IMR-90 (cell line): ENCODE measurements at regions not wholly inside any gene's neighbourhood (a gene's known extent, or its start where the extent isn't known, plus 50 kb on each side); places are given as distances from the start of the nearest gene placed in this dataset.

Experiments
- ATAC-seq: fragments of 200-7000 bp; cut with Tn5 transposase; 2 replicates; pipeline ENCODE4 v1.9.1; 2020; ENCODE audit warnings: low read depth, mild to moderate bottlenecking, moderate library complexity
- BruUV-seq: library from RNA; stranded (reverse); fragments of 400-500 nt; replicated peaks from 2 replicates; lab custom pipeline; 2021; lab: Mats Ljungman, UMichigan
- CTCF ChIA-PET: fragments of 300-600 bp; formaldehyde crosslinking; extraction: SDS; loops from one replicate; lab custom pipeline; 2021; ENCODE audit warnings: antibody characterized with exemption; lab: Yijun Ruan, JAX
- POLR2A ChIA-PET: fragments of 300-600 bp; sonication (Branson Sonifier 250); formaldehyde crosslinking; loops from one replicate; lab custom pipeline; 2022; ENCODE audit warnings: antibody characterized with exemption; ENCODE audit not compliant: unreplicated experiment; lab: Charles Lee
- DNase-seq: peaks from one replicate; pipeline ENCODE4 v3.0.0; 2013
- H2AFZ ChIP-seq: replicated peaks from 2 replicates; pipeline ENCODE3; 2013; ENCODE audit warnings: low read length, mild to moderate bottlenecking; ENCODE audit not compliant: poor library complexity
- H2AK5ac ChIP-seq: 2 replicates; pipeline ENCODE4 v1.6.1; 2013; ENCODE audit warnings: low read depth, low read length, inconsistent platforms
- H2AK9ac ChIP-seq: replicated peaks from 2 replicates; pipeline ENCODE3; 2013; ENCODE audit warnings: mild to moderate bottlenecking, low read depth, low read length, moderate library complexity; ENCODE audit not compliant: poor library complexity
- H2BK120ac ChIP-seq: 2 replicates; pipeline ENCODE4 v1.6.1; 2013; ENCODE audit warnings: low read depth, low read length, inconsistent platforms
- H2BK15ac ChIP-seq: 3 replicates; pipeline ENCODE4 v1.6.1; 2013; ENCODE audit warnings: low read depth, low read length, inconsistent platforms
- H2BK20ac ChIP-seq: 2 replicates; pipeline ENCODE4 v1.6.1; 2013; ENCODE audit warnings: low read depth, mild to moderate bottlenecking, inconsistent platforms, low read length, moderate library complexity
- H2BK5ac ChIP-seq: 2 replicates; pipeline ENCODE4 v1.6.1; 2013; ENCODE audit warnings: mild to moderate bottlenecking, low read depth, low read length, inconsistent platforms; ENCODE audit not compliant: poor library complexity, severe bottlenecking
- H3K14ac ChIP-seq: replicated peaks from 2 replicates; pipeline ENCODE4 v1.6.1; 2013; ENCODE audit warnings: low read depth, low read length, inconsistent platforms
- H3K18ac ChIP-seq: 2 replicates; pipeline ENCODE4 v1.6.1; 2013; ENCODE audit warnings: low read depth, low read length, control low read depth
- H3K23ac ChIP-seq: 2 replicates; pipeline ENCODE4 v1.6.1; 2013; ENCODE audit warnings: low read depth, low read length, inconsistent platforms
- H3K27ac ChIP-seq: 2 replicates; pipeline ENCODE4 v1.5.1; 2013; ENCODE audit warnings: mild to moderate bottlenecking, control low read depth, low read length; ENCODE audit not compliant: insufficient read depth
- H3K27me3 ChIP-seq: 2 replicates; pipeline ENCODE4 v1.6.1; 2013; ENCODE audit warnings: low read length; ENCODE audit not compliant: control insufficient read depth, insufficient read depth
- H3K36me3 ChIP-seq: 2 replicates; pipeline ENCODE4 v1.6.1; 2013; ENCODE audit warnings: low read length, mixed read lengths; ENCODE audit not compliant: control insufficient read depth, insufficient read depth
- H3K4ac ChIP-seq: 2 replicates; pipeline ENCODE4 v1.6.1; 2013; ENCODE audit warnings: low read depth, low read length, inconsistent platforms
- H3K4me1 ChIP-seq: 2 replicates; pipeline ENCODE4 v1.6.1; 2013; ENCODE audit warnings: low read length, mixed read lengths; ENCODE audit not compliant: control insufficient read depth, insufficient read depth
- H3K4me2 ChIP-seq: 2 replicates; pipeline ENCODE4 v1.6.1; 2013; ENCODE audit warnings: low read depth, mild to moderate bottlenecking, control low read depth, low read length, moderate library complexity
- H3K4me3 ChIP-seq: 2 replicates; pipeline ENCODE4 v1.5.1; 2013; ENCODE audit warnings: low read depth, mild to moderate bottlenecking, control low read depth, low read length, moderate library complexity; ENCODE audit not compliant: insufficient read depth
- H3K56ac ChIP-seq: 2 replicates; pipeline ENCODE4 v1.6.1; 2013; ENCODE audit warnings: low read length, inconsistent platforms; ENCODE audit not compliant: insufficient read depth; ENCODE audit errors: extremely low read depth
- H3K79me1 ChIP-seq, 2 experiments: 2 replicates each; pipeline ENCODE4 v1.6.1; 2013; ENCODE audit warnings: low read length in 2 of 2, inconsistent platforms in 1 of 2, low read depth in 1 of 2
- H3K9ac ChIP-seq: 2 replicates; pipeline ENCODE4 v1.6.1; 2013; ENCODE audit warnings: low read depth, low read length, control low read depth
- H3K9me1 ChIP-seq: 2 replicates; pipeline ENCODE4 v1.6.1; 2013; ENCODE audit warnings: low read length, inconsistent platforms; ENCODE audit not compliant: insufficient read depth
- H3K9me3 ChIP-seq: 2 replicates; pipeline ENCODE4 v1.6.1; 2013; ENCODE audit warnings: low read length; ENCODE audit not compliant: control insufficient read depth, insufficient read depth
- H4K20me1 ChIP-seq: 2 replicates; pipeline ENCODE4 v1.6.1; 2013; ENCODE audit warnings: low read length, inconsistent platforms; ENCODE audit not compliant: insufficient read depth
- H4K5ac ChIP-seq: 2 replicates; pipeline ENCODE4 v1.6.1; 2013; ENCODE audit warnings: mild to moderate bottlenecking, low read depth, low read length, control low read depth
- H4K8ac ChIP-seq, 2 experiments: 2 replicates each; pipeline ENCODE4 v1.6.1; 2013; ENCODE audit warnings: low read depth in 2 of 2, low read length in 2 of 2, control low read depth in 1 of 2, inconsistent platforms in 1 of 2
- H4K91ac ChIP-seq: 2 replicates; pipeline ENCODE4 v1.6.1; 2013; ENCODE audit warnings: low read depth, low read length, inconsistent platforms; ENCODE audit not compliant: insufficient read depth
- CHD1 ChIP-seq: IDR thresholded peaks from 2 replicates; pipeline ENCODE4 v1.6.1; 2012; ENCODE audit warnings: low read depth, low read length, improper control_type of control experiment
- FOS ChIP-seq: fragments of 150-350 bp; IDR thresholded peaks from 2 replicates; pipeline ENCODE4 v1.6.1; 2016; ENCODE audit warnings: low read depth, low read length
- MAZ ChIP-seq: IDR thresholded peaks from 2 replicates; pipeline ENCODE4 v1.6.1; 2012; ENCODE audit warnings: low read depth, mild to moderate bottlenecking, low read length, improper control_type of control experiment, moderate library complexity, borderline replicate concordance
- RFX5 ChIP-seq: IDR thresholded peaks from 2 replicates; pipeline ENCODE4 v1.8.0; 2012; ENCODE audit warnings: low read depth, mild to moderate bottlenecking, low read length, moderate library complexity
- SMC3 ChIP-seq: fragments of 150-350 bp; IDR thresholded peaks from 2 replicates; pipeline ENCODE4 v1.6.1; 2016; ENCODE audit warnings: low read depth, mild to moderate bottlenecking, antibody characterized with exemption, low read length, moderate library complexity
- WGBS, 2 experiments: methylation state at CpG; one replicate each; pipeline versions ENCODE4 v1.1.5 to v1.1.7; 2013; ENCODE audit warnings: missing lambda C conversion rate in 2 of 2; ENCODE audit not compliant: insufficient read length in 1 of 2; ENCODE audit errors: extremely low coverage in 2 of 2; 5-methylcytosine and 5-hydroxymethylcytosine counted together
- dilution Hi-C: fragments of 300-500 bp; cut with HindIII; formaldehyde crosslinking; loops from one replicate; pipeline ENCODE4 v1.14.3; 2018; ENCODE audit warnings: low sequenced_read_pairs; ENCODE audit not compliant: unreplicated experiment
- in situ Hi-C: fragments of 300-500 bp; cut with MboI; formaldehyde crosslinking; loops from 3 replicates; pipeline ENCODE4 v1.14.3; 2019; ENCODE audit warnings: low sequenced_read_pairs, inconsistent platforms, mixed read lengths
- intact Hi-C: fragments of 100-400 bp; cut with micrococcal nuclease; formaldehyde crosslinking; loops from 2 replicates; pipeline ENCODE4 v1.10.0; 2022
- TF ChIP-seq, protein P1 (sequence below): conservative IDR thresholded peaks from 2 replicates; pipeline ENCODE4 v1.5.1; 2012; ENCODE audit warnings: mild to moderate bottlenecking, low read depth, low read length, improper control_type of control experiment

DNA sequence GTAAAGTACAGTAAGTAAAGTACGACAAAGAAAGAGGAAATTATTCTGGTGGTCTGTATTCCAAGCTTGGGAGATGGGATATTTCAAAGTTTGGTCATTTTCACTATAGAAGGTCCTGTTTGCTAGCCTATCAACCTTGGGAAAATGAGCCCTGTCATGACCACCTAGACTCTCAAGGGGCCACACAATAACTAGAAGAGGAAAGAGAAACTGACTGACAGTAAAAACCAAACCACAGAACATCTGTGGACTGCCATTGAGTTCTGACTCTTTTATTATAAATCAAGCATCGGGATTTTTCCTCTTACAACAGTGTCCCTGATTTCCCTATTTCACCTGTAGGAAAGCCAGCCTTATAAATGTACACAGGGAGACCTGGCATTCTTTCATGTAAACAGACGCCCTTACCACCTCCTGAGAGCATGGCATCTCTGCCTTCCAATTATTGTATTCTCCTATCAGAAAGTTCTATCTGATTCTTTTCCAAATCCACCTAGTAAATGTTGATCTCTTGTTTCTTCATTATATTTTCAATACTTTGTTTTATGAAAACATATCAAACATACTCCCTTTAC is 80.0 kb downstream of the ZNF622 start:
- H3K18ac ChIP-seq, result no peak overlapping the region
- no peak overlapping the region for H3K23ac ChIP-seq
- no peaks in the 10 kb centered on the region for H4K20me1 ChIP-seq
- H3K4me1 ChIP-seq, result no peaks in the 10 kb centered on the region
- no peak overlapping the region for H2AK9ac ChIP-seq
- H2BK120ac ChIP-seq, result no peak overlapping the region
- TF ChIP-seq MAZ (no peak), RFX5 (no peak), CHD1 (no peak), SMC3 (no peak), FOS (no peak)
- TF ChIP-seq, protein P1, sequence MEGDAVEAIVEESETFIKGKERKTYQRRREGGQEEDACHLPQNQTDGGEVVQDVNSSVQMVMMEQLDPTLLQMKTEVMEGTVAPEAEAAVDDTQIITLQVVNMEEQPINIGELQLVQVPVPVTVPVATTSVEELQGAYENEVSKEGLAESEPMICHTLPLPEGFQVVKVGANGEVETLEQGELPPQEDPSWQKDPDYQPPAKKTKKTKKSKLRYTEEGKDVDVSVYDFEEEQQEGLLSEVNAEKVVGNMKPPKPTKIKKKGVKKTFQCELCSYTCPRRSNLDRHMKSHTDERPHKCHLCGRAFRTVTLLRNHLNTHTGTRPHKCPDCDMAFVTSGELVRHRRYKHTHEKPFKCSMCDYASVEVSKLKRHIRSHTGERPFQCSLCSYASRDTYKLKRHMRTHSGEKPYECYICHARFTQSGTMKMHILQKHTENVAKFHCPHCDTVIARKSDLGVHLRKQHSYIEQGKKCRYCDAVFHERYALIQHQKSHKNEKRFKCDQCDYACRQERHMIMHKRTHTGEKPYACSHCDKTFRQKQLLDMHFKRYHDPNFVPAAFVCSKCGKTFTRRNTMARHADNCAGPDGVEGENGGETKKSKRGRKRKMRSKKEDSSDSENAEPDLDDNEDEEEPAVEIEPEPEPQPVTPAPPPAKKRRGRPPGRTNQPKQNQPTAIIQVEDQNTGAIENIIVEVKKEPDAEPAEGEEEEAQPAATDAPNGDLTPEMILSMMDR, result no peak
- no peak overlapping the region for H2AFZ ChIP-seq
- no peak overlapping the region for H3K9ac ChIP-seq
- no CpG with 5 or more reads among the region's 3 CpGs for WGBS, 2 experiments
- H2AK5ac ChIP-seq, result no peak overlapping the region
- H2BK5ac ChIP-seq, result no peak overlapping the region
- in situ Hi-C loops, result no loop called here
- no peak overlapping the region for H4K91ac ChIP-seq
- no peak overlapping the region for H4K8ac ChIP-seq
- no TSS peak for BruUV-seq
- H3K9me1 ChIP-seq, result no peaks in the 10 kb centered on the region
- intact Hi-C loops, result no loop called here
- ChIA-PET CTCF (no interaction called here), POLR2A (no interaction called here)
- no peak overlapping the region for H3K4me2 ChIP-seq
- H3K4me3 ChIP-seq, result no peak overlapping the region
- H3K36me3 ChIP-seq, result no peaks in the 10 kb centered on the region
- no peak overlapping the region for H2BK15ac ChIP-seq
- no peak overlapping the region for H3K4ac ChIP-seq
- H2BK20ac ChIP-seq, result no peak overlapping the region
- no peak overlapping the region for H3K27ac ChIP-seq
- no peak overlapping the region for H3K14ac ChIP-seq
- dilution Hi-C loops, result no loop called here
- no peak overlapping the region for H3K56ac ChIP-seq
- no peak for ATAC-seq
- no peaks in the 10 kb centered on the region; the same call in 1 of the 2 replicates for H3K27me3 ChIP-seq
- no peaks in the 10 kb centered on the region for H3K79me1 ChIP-seq
- H4K5ac ChIP-seq, result no peak overlapping the region
- H3K9me3 ChIP-seq, result no peaks in the 10 kb centered on the region
- no peak for DNase-seq
